GM12878 (cell line): ENCODE measurements at regions not wholly inside any gene's neighbourhood (a gene's known extent, or its start where the extent isn't known, plus 50 kb on each side); places are given as distances from the start of the nearest gene placed in this dataset.

ENCODE experiments used
- ATF3 ChIP-seq: IDR thresholded peaks from 2 replicates; pipeline ENCODE4 v1.6.1; 2011; ENCODE audit warnings: low read depth, mild to moderate bottlenecking, low read length, moderate library complexity, borderline replicate concordance; ENCODE audit errors: extremely low read depth
- MYB ChIP-seq: fragments of 150-350 bp; IDR thresholded peaks from 2 replicates; pipeline ENCODE4 v1.6.1; 2014; ENCODE audit warnings: mild to moderate bottlenecking, low read depth, low read length, borderline replicate concordance
- NFYB ChIP-seq: IDR thresholded peaks from 2 replicates; pipeline ENCODE4 v1.6.1; 2011; ENCODE audit warnings: low read depth, mild to moderate bottlenecking, low read length, improper control_type of control experiment, moderate library complexity; ENCODE audit not compliant: insufficient read depth
- RUNX3 ChIP-seq: IDR thresholded peaks from 2 replicates; pipeline ENCODE4 v1.6.1; 2012; ENCODE audit warnings: low read length, inconsistent platforms
- SRF ChIP-seq, 2 experiments: IDR thresholded peaks; 2 replicates each; pipeline ENCODE4 v1.6.1; 2011; ENCODE audit warnings: low read depth in 2 of 2, low read length in 2 of 2, mild to moderate bottlenecking in 1 of 2, moderate library complexity in 1 of 2
- USF2 ChIP-seq: IDR thresholded peaks from 2 replicates; pipeline ENCODE4 v1.6.1; 2011; ENCODE audit warnings: low read depth, low read length, improper control_type of control experiment, borderline replicate concordance
- ZBED1 ChIP-seq: IDR thresholded peaks from 2 replicates; pipeline ENCODE4 v1.6.1; 2016; ENCODE audit warnings: borderline replicate concordance
- ZNF687 ChIP-seq: fragments of 450-650 bp; IDR thresholded peaks from 2 replicates; pipeline ENCODE4 v1.6.1; 2017; ENCODE audit warnings: mild to moderate bottlenecking, moderate library complexity

DNA sequence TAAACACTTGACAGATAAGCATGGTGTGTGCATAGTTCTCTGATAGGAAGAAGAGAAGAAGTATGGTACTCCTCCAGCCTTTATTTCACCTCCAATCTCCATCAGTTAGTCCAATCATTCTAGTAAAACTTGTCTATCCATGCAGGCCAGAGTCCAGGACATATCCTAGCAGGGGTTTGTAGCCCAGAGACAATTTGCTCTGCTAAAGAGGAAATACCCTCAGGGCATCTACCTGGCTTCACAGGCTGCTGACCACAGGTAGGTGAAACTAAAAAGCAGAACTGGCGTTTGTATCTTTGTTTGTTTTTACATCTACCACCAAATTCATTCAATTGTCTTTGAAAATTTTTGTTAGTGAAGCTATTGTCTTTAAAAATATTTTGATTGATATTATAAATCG is 717.6 kb downstream of the FSCB start (continued):
- no peak for TF ChIP-seq MYB
- TF ChIP-seq NFYB, result no peak
- TF ChIP-seq ATF3, result no peak
- no peak for TF ChIP-seq SRF (IDR thresholded peaks at IDR 0.05; ENCODE audit: low read depth in 2 of 2, low read length in 2 of 2)
- TF ChIP-seq ZNF687, result no peak
- no peak for TF ChIP-seq RUNX3
- TF ChIP-seq ZBED1, result no peak
- TF ChIP-seq USF2, result no peak
- TF ChIP-seq, all 136 proteins: peak for 0
